ENCODE measurements at regions not wholly inside any gene's neighbourhood (a gene's known extent, or its start where the extent isn't known, plus 50 kb on each side); places are given as distances from the start of the nearest gene placed in this dataset.
"Not testable (repeated sequence)": the region's sequence is repeated elsewhere in the genome, so short reads cannot be mapped to it uniquely, and the experiment has no call there.

- H3K9me3 ChIP-seq (ENCODE audit: control insufficient read depth in 5 of 5, low read length in 5 of 5); H3K27me3 ChIP-seq (ENCODE audit: control insufficient read depth in 5 of 5, insufficient read depth in 4 of 5, low read length in 5 of 5); H3K4me3 ChIP-seq (ENCODE audit: low read depth in 1 of 5, low read length in 5 of 5); H3K9ac ChIP-seq (ENCODE audit: low read length in 5 of 5); H3K36me3 ChIP-seq (ENCODE audit: control insufficient read depth in 5 of 5, insufficient read depth in 5 of 5, low read length in 5 of 5); H3K4me1 ChIP-seq (ENCODE audit: control insufficient read depth in 5 of 5, insufficient read depth in 5 of 5, low read length in 5 of 5); H3K27ac ChIP-seq (ENCODE audit: low read depth, low read length): not testable (repeated sequence)
Measured at GRCh38 chr4:8983921-8984320, 112.3 kb upstream of the HMX1 start.

GRCh38 chr4:8976466-8977128 lies 105.0 kb upstream of the HMX1 start:
- not testable (repeated sequence) for H3K36me3 ChIP-seq (ENCODE audit: control insufficient read depth in 5 of 5, insufficient read depth in 5 of 5, low read length in 5 of 5); H3K27ac ChIP-seq (ENCODE audit: low read depth, low read length); H3K9me3 ChIP-seq (ENCODE audit: control insufficient read depth in 5 of 5, low read length in 5 of 5); H3K27me3 ChIP-seq (ENCODE audit: control insufficient read depth in 5 of 5, insufficient read depth in 4 of 5, low read length in 5 of 5); H3K4me3 ChIP-seq (ENCODE audit: low read depth in 1 of 5, low read length in 5 of 5); H3K4me1 ChIP-seq (ENCODE audit: control insufficient read depth in 5 of 5, insufficient read depth in 5 of 5, low read length in 5 of 5); H3K9ac ChIP-seq (ENCODE audit: low read length in 5 of 5)

GRCh38 chr4:8972635-8973034 lies 101.0 kb upstream of the HMX1 start:
- H3K4me3 ChIP-seq (ENCODE audit: low read depth in 1 of 5, low read length in 5 of 5); H3K27ac ChIP-seq (ENCODE audit: low read depth, low read length); H3K9me3 ChIP-seq (ENCODE audit: control insufficient read depth in 5 of 5, low read length in 5 of 5); H3K36me3 ChIP-seq (ENCODE audit: control insufficient read depth in 5 of 5, insufficient read depth in 5 of 5, low read length in 5 of 5); H3K9ac ChIP-seq (ENCODE audit: low read length in 5 of 5); H3K27me3 ChIP-seq (ENCODE audit: control insufficient read depth in 5 of 5, insufficient read depth in 4 of 5, low read length in 5 of 5); H3K4me1 ChIP-seq (ENCODE audit: control insufficient read depth in 5 of 5, insufficient read depth in 5 of 5, low read length in 5 of 5): not testable (repeated sequence)

- not testable (repeated sequence) for H3K4me3 ChIP-seq (ENCODE audit: low read depth in 1 of 5, low read length in 5 of 5); H3K9ac ChIP-seq (ENCODE audit: low read length in 5 of 5); H3K4me1 ChIP-seq (ENCODE audit: control insufficient read depth in 5 of 5, insufficient read depth in 5 of 5, low read length in 5 of 5); H3K36me3 ChIP-seq (ENCODE audit: control insufficient read depth in 5 of 5, insufficient read depth in 5 of 5, low read length in 5 of 5); H3K27ac ChIP-seq (ENCODE audit: low read depth, low read length); H3K27me3 ChIP-seq (ENCODE audit: control insufficient read depth in 5 of 5, insufficient read depth in 4 of 5, low read length in 5 of 5); H3K9me3 ChIP-seq (ENCODE audit: control insufficient read depth in 5 of 5, low read length in 5 of 5)
Measured at GRCh38 chr4:8965896-8966295, 94.3 kb upstream of the HMX1 start.

- not testable (repeated sequence) for H3K9ac ChIP-seq (ENCODE audit: low read length in 5 of 5); H3K9me3 ChIP-seq (ENCODE audit: control insufficient read depth in 5 of 5, low read length in 5 of 5); H3K36me3 ChIP-seq (ENCODE audit: control insufficient read depth in 5 of 5, insufficient read depth in 5 of 5, low read length in 5 of 5); H3K27ac ChIP-seq (ENCODE audit: low read depth, low read length); H3K27me3 ChIP-seq (ENCODE audit: control insufficient read depth in 5 of 5, insufficient read depth in 4 of 5, low read length in 5 of 5); H3K4me1 ChIP-seq (ENCODE audit: control insufficient read depth in 5 of 5, insufficient read depth in 5 of 5, low read length in 5 of 5); H3K4me3 ChIP-seq (ENCODE audit: low read depth in 1 of 5, low read length in 5 of 5)
Measured at GRCh38 chr4:8964201-8964788, 92.7 kb upstream of the HMX1 start.

GRCh38 chr4:8963533-8963932 lies 91.9 kb upstream of the HMX1 start:
- not testable (repeated sequence) for H3K4me1 ChIP-seq (ENCODE audit: control insufficient read depth in 5 of 5, insufficient read depth in 5 of 5, low read length in 5 of 5); H3K4me3 ChIP-seq (ENCODE audit: low read depth in 1 of 5, low read length in 5 of 5); H3K9ac ChIP-seq (ENCODE audit: low read length in 5 of 5); H3K27ac ChIP-seq (ENCODE audit: low read depth, low read length); H3K36me3 ChIP-seq (ENCODE audit: control insufficient read depth in 5 of 5, insufficient read depth in 5 of 5, low read length in 5 of 5); H3K9me3 ChIP-seq (ENCODE audit: control insufficient read depth in 5 of 5, low read length in 5 of 5)
- H3K27me3 ChIP-seq (ENCODE audit: control insufficient read depth in 5 of 5, insufficient read depth in 4 of 5, low read length in 5 of 5): peaks cover 0 to 11% (median 0%) of the 10 kb centered on the region in 5 donors

GRCh38 chr4:8961343-8961742 lies 89.7 kb upstream of the HMX1 start:
- H3K4me1 ChIP-seq (ENCODE audit: control insufficient read depth in 5 of 5, insufficient read depth in 5 of 5, low read length in 5 of 5); H3K9me3 ChIP-seq (ENCODE audit: control insufficient read depth in 5 of 5, low read length in 5 of 5); H3K4me3 ChIP-seq (ENCODE audit: low read depth in 1 of 5, low read length in 5 of 5); H3K9ac ChIP-seq (ENCODE audit: low read length in 5 of 5); H3K27ac ChIP-seq (ENCODE audit: low read depth, low read length); H3K36me3 ChIP-seq (ENCODE audit: control insufficient read depth in 5 of 5, insufficient read depth in 5 of 5, low read length in 5 of 5): not testable (repeated sequence)
- H3K27me3 ChIP-seq (ENCODE audit: control insufficient read depth in 5 of 5, insufficient read depth in 4 of 5, low read length in 5 of 5): peaks cover 0 to 11% (median 0%) of the 10 kb centered on the region in 5 donors

GRCh38 chr4:8959471-8959870 lies 87.8 kb upstream of the HMX1 start:
- not testable (repeated sequence) for H3K9ac ChIP-seq (ENCODE audit: low read length in 5 of 5); H3K36me3 ChIP-seq (ENCODE audit: control insufficient read depth in 5 of 5, insufficient read depth in 5 of 5, low read length in 5 of 5); H3K27ac ChIP-seq (ENCODE audit: low read depth, low read length); H3K9me3 ChIP-seq (ENCODE audit: control insufficient read depth in 5 of 5, low read length in 5 of 5); H3K4me3 ChIP-seq (ENCODE audit: low read depth in 1 of 5, low read length in 5 of 5); H3K4me1 ChIP-seq (ENCODE audit: control insufficient read depth in 5 of 5, insufficient read depth in 5 of 5, low read length in 5 of 5)
- H3K27me3 ChIP-seq (ENCODE audit: control insufficient read depth in 5 of 5, insufficient read depth in 4 of 5, low read length in 5 of 5): peaks cover 0 to 11% (median 0%) of the 10 kb centered on the region in 5 donors

- not testable (repeated sequence) for H3K36me3 ChIP-seq (ENCODE audit: control insufficient read depth in 5 of 5, insufficient read depth in 5 of 5, low read length in 5 of 5); H3K4me1 ChIP-seq (ENCODE audit: control insufficient read depth in 5 of 5, insufficient read depth in 5 of 5, low read length in 5 of 5); H3K9me3 ChIP-seq (ENCODE audit: control insufficient read depth in 5 of 5, low read length in 5 of 5); H3K4me3 ChIP-seq (ENCODE audit: low read depth in 1 of 5, low read length in 5 of 5); H3K27me3 ChIP-seq (ENCODE audit: control insufficient read depth in 5 of 5, insufficient read depth in 4 of 5, low read length in 5 of 5); H3K27ac ChIP-seq (ENCODE audit: low read depth, low read length); H3K9ac ChIP-seq (ENCODE audit: low read length in 5 of 5)
Measured at GRCh38 chr4:8954001-8954400, 82.4 kb upstream of the HMX1 start.

- not testable (repeated sequence) for H3K4me1 ChIP-seq (ENCODE audit: control insufficient read depth in 5 of 5, insufficient read depth in 5 of 5, low read length in 5 of 5); H3K4me3 ChIP-seq (ENCODE audit: low read depth in 1 of 5, low read length in 5 of 5); H3K36me3 ChIP-seq (ENCODE audit: control insufficient read depth in 5 of 5, insufficient read depth in 5 of 5, low read length in 5 of 5); H3K9ac ChIP-seq (ENCODE audit: low read length in 5 of 5); H3K27ac ChIP-seq (ENCODE audit: low read depth, low read length); H3K9me3 ChIP-seq (ENCODE audit: control insufficient read depth in 5 of 5, low read length in 5 of 5); H3K27me3 ChIP-seq (ENCODE audit: control insufficient read depth in 5 of 5, insufficient read depth in 4 of 5, low read length in 5 of 5)
Measured at GRCh38 chr4:8952791-8953190, 81.2 kb upstream of the HMX1 start.

GRCh38 chr4:8952109-8952508 lies 80.5 kb upstream of the HMX1 start:
- not testable (repeated sequence) for H3K27me3 ChIP-seq (ENCODE audit: control insufficient read depth in 5 of 5, insufficient read depth in 4 of 5, low read length in 5 of 5); H3K4me1 ChIP-seq (ENCODE audit: control insufficient read depth in 5 of 5, insufficient read depth in 5 of 5, low read length in 5 of 5); H3K9ac ChIP-seq (ENCODE audit: low read length in 5 of 5)

More at GRCh38 chr4:8952109-8952508, 80.5 kb upstream of the HMX1 start:
- not testable (repeated sequence) for H3K9me3 ChIP-seq (ENCODE audit: control insufficient read depth in 5 of 5, low read length in 5 of 5); H3K36me3 ChIP-seq (ENCODE audit: control insufficient read depth in 5 of 5, insufficient read depth in 5 of 5, low read length in 5 of 5); H3K4me3 ChIP-seq (ENCODE audit: low read depth in 1 of 5, low read length in 5 of 5); H3K27ac ChIP-seq (ENCODE audit: low read depth, low read length)
